ENCODE measurements at regions not wholly inside any gene's neighbourhood (a gene's known extent, or its start where the extent isn't known, plus 50 kb on each side); places are given as distances from the start of the nearest gene placed in this dataset.

- Histone ChIP-seq H4K5ac (ENCODE audit: insufficient read length, low read depth, low read length) (no peak overlapping the region), H3K36me3 (ENCODE audit: control insufficient read depth in 2 of 4, insufficient read depth in 4 of 4, low read length in 3 of 4) (no peaks in the 10 kb centered on the region), H4K8ac (ENCODE audit: extremely low read depth, insufficient read depth, low read length) (no peak overlapping the region), H3K79me2 (ENCODE audit: control insufficient read depth in 1 of 2, insufficient read depth in 2 of 2, low read length in 2 of 2) (no peaks in the 10 kb centered on the region), H3K27me3 (replicated peaks in 1 of 4; ENCODE audit: control insufficient read depth in 3 of 4, extremely low read depth in 1 of 4, insufficient read depth in 3 of 4, low read length in 3 of 4) (no peaks in the 10 kb centered on the region; a peak in 1 of 7 replicates), H3K23me2 (ENCODE audit: low read depth, low read length) (no peaks in the 10 kb centered on the region), H3K79me1 (ENCODE audit: low read depth, low read length) (no peaks in the 10 kb centered on the region), H3K18ac (ENCODE audit: extremely low read depth, low read length) (no peak overlapping the region), H4K20me1 (replicated peaks in 1 of 2; ENCODE audit: control insufficient read depth in 1 of 2, insufficient read depth in 2 of 2, low read length in 2 of 2) (no peaks in the 10 kb centered on the region), H3K14ac (ENCODE audit: insufficient read length) (no peak overlapping the region), H4K91ac (replicated peaks; ENCODE audit: insufficient read length, low read length) (no peak overlapping the region), H3K4ac (replicated peaks; ENCODE audit: insufficient read length, low read depth, low read length) (no peak overlapping the region), H3K27ac (ENCODE audit: low read depth, low read length) (no peak overlapping the region), H3K9ac (replicated peaks in 1 of 4; ENCODE audit: extremely low read depth in 1 of 4, low read depth in 3 of 4, low read length in 3 of 4) (no peak overlapping the region), H2BK5ac (ENCODE audit: low read depth, low read length) (no peak overlapping the region; the same call in 1 of the 2 replicates), H3K4me1 (replicated peaks in 1 of 4; ENCODE audit: control insufficient read depth in 3 of 4, insufficient read depth in 4 of 4, low read length in 3 of 4) (peaks cover 3 to 13% (median 6%) of the 10 kb centered on the region in 4 experiments; a peak in 5 of 7 replicates), H3K4me3 (ENCODE audit: extremely low read depth in 1 of 4, insufficient read depth in 2 of 4, low read depth in 3 of 4, low read length in 4 of 4) (no peak overlapping the region), H2BK12ac (ENCODE audit: low read depth, low read length) (peak overlapping the region; percentile 40; the same call in 1 of the 2 replicates), H3K4me2 (ENCODE audit: insufficient read depth in 1 of 2, low read depth in 2 of 2, low read length in 2 of 2) (no peak overlapping the region), H2AFZ (ENCODE audit: low read length) (no peak overlapping the region), H2AK5ac (ENCODE audit: low read depth, low read length) (no peak overlapping the region), H2BK20ac (ENCODE audit: low read length) (no peak overlapping the region), H2BK120ac (replicated peaks; ENCODE audit: low read depth, low read length) (no peak overlapping the region), H2BK15ac (ENCODE audit: low read length) (no peak overlapping the region), H3K23ac (ENCODE audit: insufficient read length) (no peak overlapping the region), H3K56ac (replicated peaks; ENCODE audit: insufficient read length, low read depth, low read length) (no peak overlapping the region), H3K9me3 (ENCODE audit: insufficient read depth in 2 of 2, low read depth in 1 of 2, low read length in 1 of 2) (no peaks in the 10 kb centered on the region)
- ChIA-PET POLR2A (ENCODE audit: partially characterized antibody) (no interaction called here), CTCF (ENCODE audit: partially characterized antibody) (interaction anchor here (0.6 to 1.2 kb wide), 3 partner anchors 67 to 275 kb away, joined by 3 read pairs; no protein-coding TSS in a partner anchor)
- no peak for FAIRE-seq
- TF ChIP-seq ZNF274 (IDR thresholded peaks at IDR 0.05; ENCODE audit: borderline replicate concordance, extremely low read depth, low read length) (no peak), SIN3A (conservative IDR thresholded peaks at IDR 0.05 in 1 of 2, IDR thresholded peaks at IDR 0.05 in 1 of 2; ENCODE audit: low read depth in 1 of 2, low read length in 2 of 2) (no peak), HDAC6 (IDR thresholded peaks at IDR 0.05; ENCODE audit: low read depth, low read length) (no peak), SRF (IDR thresholded peaks at IDR 0.05; ENCODE audit: low read depth, low read length) (no peak), BACH1 (IDR thresholded peaks at IDR 0.05; ENCODE audit: low read length) (no peak), TBP (IDR thresholded peaks at IDR 0.05; ENCODE audit: low read depth, low read length) (no peak), YY1 (IDR thresholded peaks at IDR 0.05; ENCODE audit: low read depth, low read length) (no peak), POU5F1 (IDR thresholded peaks at IDR 0.05; ENCODE audit: low read depth, low read length) (no peak), GTF2F1 (IDR thresholded peaks at IDR 0.05; ENCODE audit: borderline replicate concordance, low read depth, low read length) (no peak), SP4 (IDR thresholded peaks at IDR 0.05; ENCODE audit: low read length) (no peak), CTCF (IDR thresholded peaks at IDR 0.05; ENCODE audit: control extremely low read depth in 1 of 3, insufficient read depth in 1 of 3, low read depth in 1 of 3, low read length in 3 of 3) (no peak), SIRT6 (IDR thresholded peaks at IDR 0.05; ENCODE audit: low read length) (no peak), GABPA (IDR thresholded peaks at IDR 0.05; ENCODE audit: borderline replicate concordance, insufficient read depth, low read length) (no peak)
- peak in 1 of 2 experiments; percentile 39 for DNase-seq (ENCODE audit: low read depth in 1 of 2, low spot score in 2 of 2)
- WGBS, 2 experiments (ENCODE audit: extremely low coverage in 1 of 2, insufficient coverage in 1 of 2, insufficient read length in 1 of 2, insufficient replicate concordance in 2 of 2, low coverage in 1 of 2, low lambda C conversion rate in 2 of 2, missing lambda C conversion rate in 1 of 2) = 96% methylated on average over 2 of the region's 2 CpGs; no CpG with 5 or more reads in 1 of the 2 experiments
Measured at GRCh38 chr10:33042565-33042964, 84.5 kb upstream of the ITGB1 start.

Data from H1 (cell line).